GM12892 (cell line): ENCODE measurements at regions not wholly inside any gene's neighbourhood (a gene's known extent, or its start where the extent isn't known, plus 50 kb on each side); places are given as distances from the start of the nearest gene placed in this dataset.
A peak's percentile ranks its signal among the peaks of the same experiment; 100 is the strongest.
"Not testable (repeated sequence)": the region's sequence is repeated elsewhere in the genome, so short reads cannot be mapped to it uniquely, and the experiment has no call there.

Source experiments
- DNase-seq: peaks from one replicate; pipeline ENCODE4 v3.0.0; 2011; ENCODE audit not compliant: insufficient read length
- FAIRE-seq: peaks from 2 replicates; lab custom pipeline; 2011; peaks lifted over from hg19 to GRCh38; lab: Jason Lieb, UNC
- POLR2A ChIP-seq: IDR thresholded peaks from 2 replicates; pipeline ENCODE4 v1.6.1; 2011; ENCODE audit warnings: low read depth, low read length, control low read depth
- POLR2AphosphoS5 ChIP-seq: IDR thresholded peaks from 2 replicates; pipeline ENCODE4 v1.6.1; 2011; ENCODE audit warnings: low read depth, low read length, control low read depth
- TAF1 ChIP-seq: IDR thresholded peaks from 2 replicates; pipeline ENCODE4 v1.6.1; 2011; ENCODE audit warnings: low read depth, mild to moderate bottlenecking, control low read depth, low read length, borderline replicate concordance

DNA sequence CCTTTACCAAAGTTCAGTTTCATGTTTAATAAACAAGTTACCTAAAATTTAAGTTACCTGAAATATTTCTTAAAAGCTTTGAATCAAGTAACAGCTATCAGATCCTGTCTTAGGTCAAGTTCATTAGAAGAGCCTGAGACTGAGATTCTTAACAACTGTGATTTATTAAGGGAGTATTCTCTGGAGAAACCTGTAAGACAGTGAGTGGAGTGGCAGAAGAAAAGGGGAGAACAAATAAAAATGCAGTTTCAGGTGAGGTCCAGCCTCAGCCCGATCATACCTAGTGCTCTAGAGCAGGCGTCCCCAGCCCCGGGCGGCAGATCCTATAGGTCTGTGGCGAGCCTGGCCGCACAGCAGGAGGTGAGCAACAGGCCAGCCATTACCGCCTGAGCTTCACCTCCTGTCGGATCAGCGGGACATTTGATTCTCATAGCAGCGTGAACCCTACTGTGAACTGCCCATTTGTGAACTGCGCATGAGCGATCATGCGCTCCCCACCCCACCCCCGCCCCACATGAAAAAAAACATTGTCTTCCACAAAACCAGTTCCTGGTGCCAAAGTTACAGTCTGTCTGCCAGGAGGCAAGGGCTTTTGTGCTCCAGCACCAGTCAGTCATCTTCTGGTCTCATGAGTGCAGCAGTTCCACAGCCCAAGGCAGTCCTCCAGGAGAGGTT is 59.2 kb upstream of the ADGRB3 start:
- TF ChIP-seq TAF1 = no peak
- no peak for TF ChIP-seq POLR2AphosphoS5
- TF ChIP-seq POLR2A = no peak
- DNase-seq = no peak
- no peak for FAIRE-seq

DNA sequence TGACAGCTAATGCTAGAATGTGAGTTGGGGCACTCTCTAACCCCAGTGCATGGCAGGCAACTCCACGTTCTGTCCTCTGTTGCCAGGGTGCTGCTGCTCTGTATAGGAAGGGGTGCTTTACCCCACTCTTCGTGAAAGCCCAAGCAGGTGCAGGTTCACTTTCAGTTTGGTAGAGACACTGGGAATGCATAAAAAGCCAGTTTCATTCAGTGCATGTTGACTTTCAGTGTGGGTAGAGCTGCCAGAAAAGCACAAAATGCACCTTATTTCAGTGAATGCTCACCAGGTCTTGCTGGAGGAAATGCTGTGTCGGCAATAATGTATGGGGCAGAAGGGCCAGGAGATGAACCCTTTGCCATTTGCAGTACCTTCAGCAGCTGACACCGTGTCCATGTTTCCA is 62.1 kb upstream of the ADGRB3 start:
- no peak for TF ChIP-seq POLR2AphosphoS5
- TF ChIP-seq POLR2A = no peak
- no peak for TF ChIP-seq TAF1
- DNase-seq (no peak), FAIRE-seq (no peak)

DNA sequence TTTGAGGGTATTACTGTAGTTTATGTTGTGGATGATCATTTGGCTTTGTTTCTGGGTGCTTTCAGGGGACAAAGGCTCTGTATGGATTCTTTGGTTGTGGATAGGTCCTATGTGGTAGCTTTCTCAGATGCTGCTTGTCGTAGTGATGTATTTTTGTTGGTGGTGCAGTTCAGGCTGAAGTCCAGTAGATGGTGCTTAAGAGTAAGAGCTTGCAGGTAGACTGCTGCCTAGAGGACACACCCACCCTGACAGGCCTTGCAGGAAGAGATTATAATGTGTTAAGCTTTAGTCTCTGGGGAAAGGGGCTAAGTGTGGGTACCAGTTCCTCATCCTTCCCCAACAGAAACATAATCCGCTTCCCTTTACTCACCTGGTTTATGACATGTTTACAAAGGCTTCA is 62.6 kb upstream of the ADGRB3 start:
- peak; percentile 1 for DNase-seq
- FAIRE-seq = peak; percentile 48
- TF ChIP-seq POLR2AphosphoS5 = no peak
- no peak for TF ChIP-seq TAF1
- TF ChIP-seq POLR2A = no peak

DNA sequence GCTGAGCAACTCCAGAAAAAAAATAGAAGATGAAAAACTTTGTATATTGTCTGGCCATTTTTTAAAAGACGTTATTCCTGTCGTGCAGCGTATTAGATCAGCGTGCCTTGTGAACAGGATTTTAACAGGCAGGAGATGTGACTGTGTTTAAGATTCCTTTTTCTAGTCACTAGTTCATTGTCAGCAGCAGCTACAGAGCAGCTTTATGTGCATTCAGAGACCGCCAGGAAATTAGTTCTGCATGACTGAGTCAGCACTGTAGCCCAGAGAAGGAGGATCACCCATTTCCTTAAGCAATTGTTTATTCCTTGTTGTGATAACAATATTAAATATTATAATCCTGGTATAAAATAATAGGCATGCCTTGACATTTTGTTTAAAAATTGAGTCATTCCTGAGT is 75.4 kb upstream of the ADGRB3 start:
- DNase-seq (no peak), FAIRE-seq (no peak)
- no peak for TF ChIP-seq POLR2AphosphoS5
- no peak for TF ChIP-seq POLR2A
- no peak for TF ChIP-seq TAF1

DNA sequence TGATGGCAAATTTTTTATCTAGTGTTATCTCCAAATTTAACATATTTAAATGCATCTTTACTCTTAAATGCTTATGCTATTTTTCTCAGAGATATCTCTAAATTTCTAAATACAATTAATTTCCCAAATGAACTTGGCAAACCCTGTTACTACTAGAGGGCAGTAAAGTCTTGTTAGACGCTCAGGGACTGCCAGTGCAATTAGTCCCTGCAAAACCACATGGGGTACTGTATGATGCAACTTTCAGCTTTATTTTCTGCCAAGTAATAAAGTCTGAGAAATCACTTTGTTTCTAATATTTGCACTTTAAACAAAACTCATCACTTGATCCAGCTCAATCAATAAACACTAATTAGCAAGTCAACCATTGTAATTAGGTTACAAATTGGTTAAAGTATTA is 76.0 kb upstream of the ADGRB3 start:
- DNase-seq = no peak

DNA sequence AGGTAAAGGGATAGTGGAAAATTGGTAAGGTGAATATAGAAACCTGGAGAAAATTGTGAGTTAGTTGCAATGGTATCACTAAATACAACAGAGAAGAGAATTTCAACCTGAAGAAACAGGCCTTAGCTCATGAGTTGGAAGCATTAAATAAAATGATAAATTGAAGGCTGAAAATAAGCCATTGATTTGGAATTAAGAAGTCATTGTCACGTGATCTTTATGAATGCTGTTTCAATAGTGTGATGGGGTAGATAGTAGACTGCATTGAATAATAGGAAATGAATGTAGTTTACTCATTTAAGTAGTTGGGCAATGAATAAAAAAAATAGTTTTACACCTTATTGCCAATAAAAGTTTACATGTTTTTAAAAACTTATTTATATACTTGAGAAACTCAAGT is 88.5 kb upstream of the ADGRB3 start:
- TF ChIP-seq POLR2AphosphoS5 = no peak
- no peak for TF ChIP-seq TAF1
- TF ChIP-seq POLR2A = no peak
- FAIRE-seq (no peak), DNase-seq (no peak)

More for the DNA sequence above, 76.0 kb upstream of the ADGRB3 start:
- no peak for FAIRE-seq
- TF ChIP-seq POLR2AphosphoS5 (no peak), TAF1 (no peak)

DNA sequence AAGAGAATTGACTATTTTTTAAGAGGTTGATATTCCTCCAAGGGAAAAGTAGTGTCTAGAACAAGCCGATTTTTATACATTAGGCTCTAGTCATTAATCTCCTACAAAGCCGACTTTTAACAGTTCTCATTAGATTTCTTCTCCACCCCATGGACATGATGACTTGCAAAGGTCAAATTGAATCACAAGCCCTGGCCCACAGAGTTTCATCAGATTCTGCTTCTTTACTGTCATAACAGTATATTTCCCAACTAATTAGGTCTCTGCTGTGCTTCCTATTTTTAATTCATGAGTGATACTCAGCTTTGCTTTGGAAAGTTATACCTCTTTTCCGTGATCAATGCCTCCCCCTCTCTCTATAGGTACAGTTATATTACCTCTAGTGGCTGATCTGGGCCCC is 90.6 kb upstream of the ADGRB3 start:
- FAIRE-seq (no peak), DNase-seq (no peak)
- TF ChIP-seq TAF1 (no peak), POLR2A (no peak), POLR2AphosphoS5 (no peak)

DNA sequence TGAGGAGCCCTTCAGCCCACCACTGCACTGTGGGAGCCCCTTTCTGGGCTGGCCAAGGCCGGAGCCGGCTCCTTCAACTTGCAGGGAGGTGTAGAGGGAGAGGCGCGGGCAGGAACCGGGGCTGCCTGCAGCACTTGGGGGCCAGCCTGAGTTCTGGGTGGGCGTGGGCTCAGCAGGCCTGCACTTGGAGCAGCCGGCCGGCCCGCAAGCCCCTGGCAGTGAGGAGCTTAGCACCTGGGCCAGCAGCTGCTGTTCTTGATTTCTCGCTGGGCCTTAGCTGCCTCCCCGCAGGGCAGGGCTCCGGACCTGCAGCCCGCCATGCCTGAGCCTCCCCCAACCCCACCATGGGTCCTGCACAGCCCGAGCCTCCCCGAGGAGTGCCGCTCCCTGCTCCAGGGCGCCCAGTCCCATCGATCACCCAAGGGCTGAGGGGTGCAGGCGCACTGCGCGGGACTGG is 101.7 kb upstream of the ADGRB3 start:
- TF ChIP-seq POLR2A (no peak), TAF1 (no peak)
- DNase-seq (no peak), FAIRE-seq (no peak)

DNA sequence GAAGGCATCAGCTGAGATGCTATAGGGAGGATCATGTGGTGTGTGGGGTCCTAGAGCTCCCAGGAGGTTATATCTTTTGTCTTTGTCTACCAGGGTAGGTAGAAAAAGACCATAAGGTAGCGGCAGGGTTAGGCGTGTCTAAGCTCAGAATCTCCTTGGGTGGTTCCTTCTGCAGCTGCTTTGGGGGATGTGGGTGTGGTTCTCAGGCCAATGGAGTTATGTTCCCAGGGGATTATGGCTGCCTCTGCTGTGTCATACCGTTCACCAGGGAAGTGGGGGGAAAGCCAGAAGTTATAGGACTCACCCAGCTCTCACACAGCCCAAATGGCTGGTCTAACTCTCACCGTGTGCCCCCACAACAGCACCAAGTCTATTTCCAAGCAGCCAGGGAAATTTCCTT is 107.4 kb upstream of the ADGRB3 start:
- DNase-seq = no peak
- TF ChIP-seq POLR2A (no peak), POLR2AphosphoS5 (no peak), TAF1 (no peak)
- no peak for FAIRE-seq

DNA sequence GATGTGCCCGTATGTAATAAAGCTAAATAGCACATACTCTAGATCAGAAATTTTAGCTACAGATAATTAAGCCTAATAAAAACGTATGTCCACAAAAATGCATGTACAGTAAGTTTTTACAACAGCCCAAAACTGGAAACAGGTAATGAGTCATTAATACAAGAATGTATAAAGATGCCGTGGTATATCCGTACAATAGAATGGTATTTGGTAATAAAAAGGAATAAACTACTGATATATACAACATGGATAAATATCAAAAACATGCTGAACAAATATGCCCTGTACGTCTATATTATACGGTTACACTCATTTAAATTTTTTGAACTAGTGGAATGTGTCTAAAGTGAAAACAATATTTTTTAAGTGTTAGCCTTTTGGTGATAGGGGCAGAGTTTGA is 128.2 kb upstream of the ADGRB3 start:
- FAIRE-seq = no peak
- DNase-seq = no peak
- TF ChIP-seq TAF1 (no peak), POLR2A (no peak), POLR2AphosphoS5 (no peak)

DNA sequence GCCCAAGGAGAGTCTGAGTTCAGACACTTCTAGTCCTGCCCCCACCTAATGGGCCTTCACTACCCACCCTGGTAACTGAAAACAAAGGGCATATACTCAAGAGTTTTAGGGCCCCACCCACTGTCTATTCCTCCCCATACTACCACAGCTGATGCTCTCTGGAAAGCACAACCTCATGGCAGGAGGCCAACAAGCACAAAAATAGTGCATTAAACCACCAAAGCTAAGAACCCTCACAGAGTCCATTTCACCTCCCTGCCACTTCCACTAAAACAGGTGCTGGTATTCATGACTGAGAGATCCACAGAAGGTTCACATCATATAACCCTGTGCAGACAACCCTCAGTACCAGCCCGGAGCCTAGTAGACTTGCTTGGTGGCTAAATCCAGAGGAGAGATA is 132.1 kb upstream of the ADGRB3 start:
- no peak for DNase-seq
- no peak for TF ChIP-seq POLR2A
- no peak for TF ChIP-seq TAF1
- no peak for TF ChIP-seq POLR2AphosphoS5
- FAIRE-seq = no peak

DNA sequence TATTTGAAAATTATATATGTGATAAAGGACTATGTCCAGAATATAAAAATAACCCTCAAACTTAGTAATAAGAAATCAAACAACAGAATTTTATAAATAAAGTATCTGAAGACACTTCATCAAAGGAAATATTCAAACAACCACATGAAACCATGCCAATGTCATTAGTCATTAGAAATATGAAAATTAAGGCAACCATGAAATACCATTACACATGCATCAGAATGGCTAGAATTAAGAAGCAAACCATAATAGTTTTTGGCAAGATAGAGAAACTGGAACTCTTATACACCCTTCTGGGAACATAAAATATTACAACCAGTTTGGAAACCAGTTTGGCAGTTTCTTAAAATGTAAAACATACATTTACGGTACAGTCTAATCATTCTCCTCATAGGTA is 137.2 kb upstream of the ADGRB3 start:
- TF ChIP-seq POLR2AphosphoS5 (no peak), POLR2A (no peak), TAF1 (no peak)
- FAIRE-seq (no peak), DNase-seq (no peak)

DNA sequence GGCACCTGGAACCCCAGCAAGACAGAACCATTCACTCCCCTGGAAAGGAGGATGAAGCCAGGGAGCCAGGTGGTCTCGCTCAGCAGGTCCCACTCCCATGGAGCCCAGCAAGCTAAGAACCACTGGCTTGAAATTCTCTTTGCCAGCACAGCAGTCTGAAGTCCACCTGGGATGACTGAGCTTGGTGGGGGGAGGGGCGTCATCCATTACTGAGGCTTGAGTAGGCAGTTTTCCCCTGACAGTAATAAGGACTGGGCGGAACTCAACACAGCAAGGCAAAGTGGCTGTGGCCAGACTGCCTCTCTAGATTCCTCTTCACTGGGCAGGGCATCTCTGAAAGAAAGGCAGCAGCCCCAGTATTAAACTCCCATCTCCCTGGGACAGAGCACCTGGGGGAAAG is 140.2 kb upstream of the ADGRB3 start:
- not testable (repeated sequence) for FAIRE-seq, DNase-seq

DNA sequence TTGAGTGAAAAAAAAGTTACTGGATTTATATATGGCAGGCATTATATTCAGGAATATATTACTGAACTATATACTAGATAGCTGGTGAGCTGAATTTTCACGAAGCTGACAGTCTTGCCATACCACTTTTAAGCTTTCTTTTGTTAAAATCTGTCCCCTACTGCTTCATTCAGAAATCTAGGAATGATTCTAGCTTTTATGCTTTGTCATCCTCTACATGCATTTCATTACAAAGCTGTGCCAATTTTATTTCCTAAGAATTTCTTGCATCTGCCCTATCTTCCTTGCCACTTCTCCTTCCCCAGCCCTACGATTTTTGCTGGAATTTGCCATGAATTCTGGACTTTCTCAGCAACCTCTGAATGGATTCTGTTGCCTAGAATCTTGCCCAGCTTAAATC is 158.5 kb upstream of the ADGRB3 start:
- no peak for TF ChIP-seq POLR2AphosphoS5
- no peak for TF ChIP-seq POLR2A
- no peak for TF ChIP-seq TAF1
- FAIRE-seq = no peak
- no peak for DNase-seq
